Trophoblast cell (in vitro differentiated cells and primary cell): ENCODE measurements at regions not wholly inside any gene's neighbourhood (a gene's known extent, or its start where the extent isn't known, plus 50 kb on each side); places are given as distances from the start of the nearest gene placed in this dataset.

ENCODE experiments used
- DNase-seq, 2 donors: peaks; one replicate each; pipeline ENCODE4 v3.0.0-alpha.2; 2016
- H2AFZ ChIP-seq: 2 replicates; pipeline ENCODE4 v1.6.1; 2013; ENCODE audit warnings: low read length, moderate library complexity, mild to moderate bottlenecking; ENCODE audit not compliant: insufficient read depth, poor library complexity
- H2AK5ac ChIP-seq: 2 replicates; pipeline ENCODE4 v1.6.1; 2013; ENCODE audit warnings: mild to moderate bottlenecking, low read length
- H2BK120ac ChIP-seq: 2 replicates; pipeline ENCODE4 v1.6.1; 2013; ENCODE audit warnings: low read length, mild to moderate bottlenecking, moderate library complexity; ENCODE audit not compliant: insufficient read depth, poor library complexity
- H2BK12ac ChIP-seq: 2 replicates; pipeline ENCODE4 v1.6.1; 2013; ENCODE audit warnings: mild to moderate bottlenecking, low read length, moderate library complexity
- H2BK5ac ChIP-seq: 2 replicates; pipeline ENCODE4 v1.6.1; 2013; ENCODE audit warnings: low read length, low read depth, moderate library complexity, mild to moderate bottlenecking; ENCODE audit not compliant: poor library complexity
- H3K14ac ChIP-seq: 2 replicates; pipeline ENCODE4 v1.6.1; 2013; ENCODE audit warnings: mild to moderate bottlenecking, low read length
- H3K18ac ChIP-seq: 2 replicates; pipeline ENCODE4 v1.6.1; 2013; ENCODE audit warnings: mild to moderate bottlenecking, low read length
- H3K23ac ChIP-seq: 2 replicates; pipeline ENCODE4 v1.6.1; 2013; ENCODE audit warnings: low read length
- H3K27ac ChIP-seq: 2 replicates; pipeline ENCODE4 v1.5.1; 2013; ENCODE audit warnings: low read depth, mild to moderate bottlenecking, inconsistent platforms, low read length, moderate library complexity
- H3K27me3 ChIP-seq: 2 replicates; pipeline ENCODE4 v1.6.1; 2013; ENCODE audit warnings: inconsistent platforms, mild to moderate bottlenecking, low read length, moderate library complexity; ENCODE audit not compliant: insufficient read depth
- H3K36me3 ChIP-seq, 2 experiments: 1 replicate in 1 of 2; 2 replicates in 1 of 2; pipeline ENCODE4 v1.6.1; 2013; ENCODE audit warnings: low read length in 2 of 2, mild to moderate bottlenecking in 2 of 2, moderate library complexity in 1 of 2; ENCODE audit not compliant: insufficient read depth in 2 of 2, control insufficient read depth in 1 of 2
- H3K4ac ChIP-seq: 2 replicates; pipeline ENCODE4 v1.6.1; 2013; ENCODE audit warnings: low read depth, mild to moderate bottlenecking, low read length, moderate library complexity
- H3K4me1 ChIP-seq, 2 experiments: 1 replicate in 1 of 2; 2 replicates in 1 of 2; pipeline ENCODE4 v1.6.1; 2013; ENCODE audit warnings: low read length in 2 of 2, mild to moderate bottlenecking in 2 of 2, moderate library complexity in 1 of 2; ENCODE audit not compliant: insufficient read depth in 2 of 2, control insufficient read depth in 1 of 2
- H3K4me2 ChIP-seq: 2 replicates; pipeline ENCODE4 v1.6.1; 2013; ENCODE audit warnings: inconsistent platforms, mild to moderate bottlenecking, low read length, moderate library complexity
- H3K4me3 ChIP-seq: 2 replicates; pipeline ENCODE4 v1.5.1; 2013; ENCODE audit warnings: mild to moderate bottlenecking, low read depth, low read length, inconsistent platforms
- H3K79me1 ChIP-seq: one replicate; pipeline ENCODE4 v1.6.1; 2013; ENCODE audit warnings: low read length
- H3K79me2 ChIP-seq: 2 replicates; pipeline ENCODE4 v1.6.1; 2013; ENCODE audit warnings: low read length, mild to moderate bottlenecking; ENCODE audit not compliant: control insufficient read depth, insufficient read depth, poor library complexity
- H3K9ac ChIP-seq: 2 replicates; pipeline ENCODE4 v1.6.1; 2013; ENCODE audit warnings: mild to moderate bottlenecking, low read length
- H3K9me3 ChIP-seq: 2 replicates; pipeline ENCODE4 v1.6.1; 2013; ENCODE audit warnings: low read depth, mild to moderate bottlenecking, control low read depth, inconsistent platforms, low read length; ENCODE audit not compliant: insufficient read depth
- H4K12ac ChIP-seq: 2 replicates; pipeline ENCODE4 v1.6.1; 2013; ENCODE audit warnings: low read depth, mild to moderate bottlenecking, low read length, moderate library complexity
- H4K8ac ChIP-seq: 2 replicates; pipeline ENCODE4 v1.6.1; 2013; ENCODE audit warnings: low read depth, mild to moderate bottlenecking, low read length, moderate library complexity
- H4K91ac ChIP-seq: one replicate; pipeline ENCODE4 v1.6.1; 2013; ENCODE audit warnings: low read depth, mild to moderate bottlenecking, low read length, moderate library complexity
- WGBS: extraction: QIAGEN DNeasy Blood & Tissue Kit; methylation state at CpG from one replicate; pipeline ENCODE4 v1.1.7; 2013; ENCODE audit warnings: missing lambda C conversion rate; ENCODE audit not compliant: insufficient read length, insufficient coverage; ENCODE audit errors: extremely low coverage; 5-methylcytosine and 5-hydroxymethylcytosine counted together

- no peak overlapping the region for H2BK120ac ChIP-seq
- no peak overlapping the region for H3K18ac ChIP-seq
Observed at GRCh38 chr4:134756421-134756820, 554.8 kb upstream of the PABPC4L start.

GRCh38 chr4:134754301-134755019, 552.9 kb upstream of the PABPC4L start:
- no peak overlapping the region for H2AK5ac ChIP-seq
- H3K14ac ChIP-seq = no peak overlapping the region
- no peaks in the 10 kb centered on the region for H3K9me3 ChIP-seq
- H4K12ac ChIP-seq = no peak overlapping the region
- no peaks in the 10 kb centered on the region for H3K4me1 ChIP-seq
- no peaks in the 10 kb centered on the region for H3K79me1 ChIP-seq
- H3K27ac ChIP-seq = no peak overlapping the region
- DNase-seq = no peak
- H3K4me3 ChIP-seq = no peak overlapping the region
- H3K23ac ChIP-seq = no peak overlapping the region
- H4K8ac ChIP-seq = no peak overlapping the region
- no peak overlapping the region for H3K18ac ChIP-seq
- H3K27me3 ChIP-seq = no peaks in the 10 kb centered on the region
- H2BK5ac ChIP-seq = no peak overlapping the region
- no peak overlapping the region for H4K91ac ChIP-seq
- no peaks in the 10 kb centered on the region for H3K79me2 ChIP-seq
- H2BK12ac ChIP-seq = no peak overlapping the region
- no peak overlapping the region for H3K9ac ChIP-seq
- H2BK120ac ChIP-seq = no peak overlapping the region
- no peak overlapping the region for H2AFZ ChIP-seq
- no peak overlapping the region for H3K4me2 ChIP-seq
- H3K4ac ChIP-seq = no peak overlapping the region
- no peaks in the 10 kb centered on the region for H3K36me3 ChIP-seq
- WGBS = no CpG with 5 or more reads among the region's 6 CpGs

More at GRCh38 chr4:134756421-134756820, 554.8 kb upstream of the PABPC4L start:
- Histone ChIP-seq H3K79me2 (no peaks in the 10 kb centered on the region), H2BK12ac (no peak overlapping the region), H3K4ac (no peak overlapping the region), H4K12ac (no peak overlapping the region), H2AFZ (no peak overlapping the region), H3K27ac (no peak overlapping the region), H3K23ac (no peak overlapping the region), H3K36me3 (no peaks in the 10 kb centered on the region), H2AK5ac (no peak overlapping the region), H3K9ac (no peak overlapping the region), H2BK5ac (no peak overlapping the region), H3K4me3 (no peak overlapping the region), H3K4me1 (no peaks in the 10 kb centered on the region), H4K91ac (no peak overlapping the region), H4K8ac (no peak overlapping the region), H3K4me2 (no peak overlapping the region), H3K79me1 (no peaks in the 10 kb centered on the region), H3K27me3 (no peaks in the 10 kb centered on the region), H3K14ac (no peak overlapping the region), H3K9me3 (no peaks in the 10 kb centered on the region)
- WGBS = no CpG with 5 or more reads among the region's 3 CpGs
- no peak for DNase-seq

GRCh38 chr4:134753390-134753789, 551.8 kb upstream of the PABPC4L start:
- no CpG with 5 or more reads among the region's 1 CpG for WGBS
- H3K9ac ChIP-seq = no peak overlapping the region

GRCh38 chr4:134747108-134747805, 545.7 kb upstream of the PABPC4L start:
- Histone ChIP-seq H2AK5ac (no peak overlapping the region), H4K8ac (no peak overlapping the region), H2AFZ (no peak overlapping the region), H3K14ac (no peak overlapping the region), H3K9me3 (no peaks in the 10 kb centered on the region), H3K4me1 (no peaks in the 10 kb centered on the region), H3K4me2 (no peak overlapping the region), H3K36me3 (no peaks in the 10 kb centered on the region), H3K79me2 (no peaks in the 10 kb centered on the region), H2BK12ac (no peak overlapping the region), H3K4ac (no peak overlapping the region), H4K12ac (no peak overlapping the region), H4K91ac (no peak overlapping the region), H3K18ac (no peak overlapping the region), H3K27ac (no peak overlapping the region), H3K79me1 (no peaks in the 10 kb centered on the region), H3K4me3 (no peak overlapping the region), H3K9ac (no peak overlapping the region), H3K27me3 (no peaks in the 10 kb centered on the region), H3K23ac (no peak overlapping the region), H2BK5ac (no peak overlapping the region), H2BK120ac (no peak overlapping the region)
- WGBS = no CpG with 5 or more reads among the region's 6 CpGs
- DNase-seq = no peak

More at GRCh38 chr4:134753390-134753789, 551.8 kb upstream of the PABPC4L start:
- H3K4ac ChIP-seq = no peak overlapping the region
- H3K14ac ChIP-seq = no peak overlapping the region
- H3K4me2 ChIP-seq = no peak overlapping the region
- no peak overlapping the region for H2BK5ac ChIP-seq
- H4K12ac ChIP-seq = no peak overlapping the region
- H3K4me3 ChIP-seq = no peak overlapping the region
- no peaks in the 10 kb centered on the region for H3K36me3 ChIP-seq
- no peak overlapping the region for H2BK120ac ChIP-seq
- no peaks in the 10 kb centered on the region for H3K27me3 ChIP-seq
- H2AK5ac ChIP-seq = no peak overlapping the region
- no peak overlapping the region for H3K27ac ChIP-seq
- no peaks in the 10 kb centered on the region for H3K79me1 ChIP-seq
- H2AFZ ChIP-seq = no peak overlapping the region
- H3K18ac ChIP-seq = no peak overlapping the region
- no peak for DNase-seq
- H3K23ac ChIP-seq = no peak overlapping the region
- no peaks in the 10 kb centered on the region for H3K79me2 ChIP-seq
- H4K91ac ChIP-seq = no peak overlapping the region
- no peak overlapping the region for H2BK12ac ChIP-seq
- H3K9me3 ChIP-seq = no peaks in the 10 kb centered on the region
- no peaks in the 10 kb centered on the region for H3K4me1 ChIP-seq
- H4K8ac ChIP-seq = no peak overlapping the region
